Loucy (cell line): ENCODE measurements at regions not wholly inside any gene's neighbourhood (a gene's known extent, or its start where the extent isn't known, plus 50 kb on each side); places are given as distances from the start of the nearest gene placed in this dataset.

ENCODE experiments used
- EZH2phosphoT487 ChIP-seq: fragments of 200-600 bp; IDR thresholded peaks from 2 replicates; pipeline ENCODE4 v1.6.1; 2018; ENCODE audit warnings: antibody characterized with exemption, mild to moderate bottlenecking, moderate library complexity, borderline replicate concordance
- TF ChIP-seq, protein P1 (sequence below): fragments of 200-600 bp; sonication (generic); conservative IDR thresholded peaks from 2 replicates; pipeline ENCODE4 v1.5.1; 2014; ENCODE audit warnings: mild to moderate bottlenecking, antibody characterized with exemption, low read length

GRCh38 chr3:80113331-80113730, 345.5 kb upstream of the ROBO1 start:
- TF ChIP-seq, protein P1, sequence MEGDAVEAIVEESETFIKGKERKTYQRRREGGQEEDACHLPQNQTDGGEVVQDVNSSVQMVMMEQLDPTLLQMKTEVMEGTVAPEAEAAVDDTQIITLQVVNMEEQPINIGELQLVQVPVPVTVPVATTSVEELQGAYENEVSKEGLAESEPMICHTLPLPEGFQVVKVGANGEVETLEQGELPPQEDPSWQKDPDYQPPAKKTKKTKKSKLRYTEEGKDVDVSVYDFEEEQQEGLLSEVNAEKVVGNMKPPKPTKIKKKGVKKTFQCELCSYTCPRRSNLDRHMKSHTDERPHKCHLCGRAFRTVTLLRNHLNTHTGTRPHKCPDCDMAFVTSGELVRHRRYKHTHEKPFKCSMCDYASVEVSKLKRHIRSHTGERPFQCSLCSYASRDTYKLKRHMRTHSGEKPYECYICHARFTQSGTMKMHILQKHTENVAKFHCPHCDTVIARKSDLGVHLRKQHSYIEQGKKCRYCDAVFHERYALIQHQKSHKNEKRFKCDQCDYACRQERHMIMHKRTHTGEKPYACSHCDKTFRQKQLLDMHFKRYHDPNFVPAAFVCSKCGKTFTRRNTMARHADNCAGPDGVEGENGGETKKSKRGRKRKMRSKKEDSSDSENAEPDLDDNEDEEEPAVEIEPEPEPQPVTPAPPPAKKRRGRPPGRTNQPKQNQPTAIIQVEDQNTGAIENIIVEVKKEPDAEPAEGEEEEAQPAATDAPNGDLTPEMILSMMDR = no peak
- TF ChIP-seq EZH2phosphoT487 = no peak
